ENCODE measurements at regions not wholly inside any gene's neighbourhood (a gene's known extent, or its start where the extent isn't known, plus 50 kb on each side); places are given as distances from the start of the nearest gene placed in this dataset.

DNA sequence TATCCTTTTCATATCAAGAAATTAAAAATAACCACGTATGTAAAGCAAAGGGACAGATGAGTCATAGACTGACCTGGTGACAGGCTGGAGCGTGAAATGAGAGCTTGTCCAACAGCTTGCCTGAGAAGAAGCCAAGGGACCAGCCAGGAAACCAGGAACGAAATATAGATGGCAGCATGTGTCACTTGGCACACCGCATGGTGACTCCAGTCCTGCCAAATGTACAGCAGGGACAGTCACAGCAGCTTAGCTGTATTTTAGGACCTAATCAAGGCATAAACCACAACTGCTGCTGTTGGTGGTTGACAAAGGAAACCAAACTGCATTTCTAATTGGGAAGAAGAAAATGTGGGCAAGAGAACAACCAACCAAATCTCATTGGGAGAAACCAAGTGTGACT lies 755.0 kb downstream of the TFAP2A start:
- no peak for DNase-seq (ENCODE audit: extremely low read depth, low read depth)

DNA sequence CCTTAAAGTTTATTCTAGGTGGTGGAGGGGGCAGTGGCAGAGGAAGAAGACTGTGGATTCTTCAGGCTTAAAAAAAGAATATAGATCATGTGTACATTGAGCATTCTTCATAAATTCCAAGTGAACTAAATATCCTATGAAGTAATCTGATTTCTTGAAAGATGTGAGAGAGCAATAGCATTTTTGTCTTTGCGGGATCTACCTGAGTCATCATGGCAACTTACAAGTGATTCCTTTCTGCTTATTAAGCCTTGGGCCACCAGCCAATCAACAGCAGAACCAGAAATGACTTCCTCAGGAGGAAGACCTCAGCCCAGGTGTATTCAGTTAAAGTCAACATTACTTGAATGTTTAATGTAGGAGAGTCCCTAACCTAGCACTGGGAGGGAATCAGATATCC lies 756.9 kb downstream of the TFAP2A start:
- TF ChIP-seq, protein P1, sequence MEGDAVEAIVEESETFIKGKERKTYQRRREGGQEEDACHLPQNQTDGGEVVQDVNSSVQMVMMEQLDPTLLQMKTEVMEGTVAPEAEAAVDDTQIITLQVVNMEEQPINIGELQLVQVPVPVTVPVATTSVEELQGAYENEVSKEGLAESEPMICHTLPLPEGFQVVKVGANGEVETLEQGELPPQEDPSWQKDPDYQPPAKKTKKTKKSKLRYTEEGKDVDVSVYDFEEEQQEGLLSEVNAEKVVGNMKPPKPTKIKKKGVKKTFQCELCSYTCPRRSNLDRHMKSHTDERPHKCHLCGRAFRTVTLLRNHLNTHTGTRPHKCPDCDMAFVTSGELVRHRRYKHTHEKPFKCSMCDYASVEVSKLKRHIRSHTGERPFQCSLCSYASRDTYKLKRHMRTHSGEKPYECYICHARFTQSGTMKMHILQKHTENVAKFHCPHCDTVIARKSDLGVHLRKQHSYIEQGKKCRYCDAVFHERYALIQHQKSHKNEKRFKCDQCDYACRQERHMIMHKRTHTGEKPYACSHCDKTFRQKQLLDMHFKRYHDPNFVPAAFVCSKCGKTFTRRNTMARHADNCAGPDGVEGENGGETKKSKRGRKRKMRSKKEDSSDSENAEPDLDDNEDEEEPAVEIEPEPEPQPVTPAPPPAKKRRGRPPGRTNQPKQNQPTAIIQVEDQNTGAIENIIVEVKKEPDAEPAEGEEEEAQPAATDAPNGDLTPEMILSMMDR (IDR thresholded peaks at IDR 0.05; ENCODE audit: low read depth, low read length, missing control alignments) = no peak
- DNase-seq (ENCODE audit: extremely low read depth, low read depth) = no peak
- no peak overlapping the region for H3K4me3 ChIP-seq (replicated peaks; ENCODE audit: low read depth, low read length)

More for the DNA sequence above, 755.0 kb downstream of the TFAP2A start:
- H3K4me3 ChIP-seq (replicated peaks; ENCODE audit: low read depth, low read length) = no peak overlapping the region
- TF ChIP-seq, protein P1 (IDR thresholded peaks at IDR 0.05; ENCODE audit: low read depth, low read length, missing control alignments) = no peak

DNA sequence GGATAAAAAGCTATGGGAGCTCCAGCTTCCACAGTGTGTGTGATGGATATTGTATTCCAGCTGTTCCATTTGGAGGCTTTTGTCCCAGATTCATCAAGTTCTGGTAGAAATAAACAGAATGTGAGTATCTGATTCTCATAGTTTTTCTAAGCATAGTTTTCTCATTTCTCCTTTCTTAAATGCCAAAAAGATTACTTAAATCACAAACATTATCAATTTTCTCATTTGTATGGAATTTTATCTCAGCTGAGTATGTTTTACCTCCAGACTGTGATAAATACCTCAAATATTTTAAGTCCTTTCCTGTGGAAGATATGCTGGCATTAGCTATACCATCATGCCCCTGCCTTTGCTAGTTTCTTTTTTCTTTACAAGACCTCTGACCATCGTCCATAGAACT lies 767.3 kb downstream of the TFAP2A start:
- TF ChIP-seq, protein P1 (IDR thresholded peaks at IDR 0.05; ENCODE audit: low read depth, low read length, missing control alignments) = no peak
- no peak for DNase-seq (ENCODE audit: extremely low read depth, low read depth)
- no peak overlapping the region for H3K4me3 ChIP-seq (replicated peaks; ENCODE audit: low read depth, low read length)

DNA sequence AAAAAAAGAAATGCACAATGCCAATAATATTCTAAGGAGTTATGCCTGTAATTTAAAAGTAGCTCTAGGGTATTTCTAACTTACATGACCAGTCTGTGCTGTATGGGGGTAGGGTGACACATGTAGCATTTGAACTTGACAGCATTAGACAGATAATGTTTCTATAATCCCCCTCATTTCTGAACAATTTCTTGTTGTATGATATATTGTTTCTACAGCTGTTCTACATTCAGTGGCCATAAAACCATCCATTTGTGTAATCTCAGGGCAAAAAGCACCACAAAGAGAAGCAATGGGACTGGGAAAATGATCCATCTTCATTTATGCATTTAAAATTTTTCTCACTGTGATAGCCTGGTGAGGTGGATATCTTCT lies 767.8 kb downstream of the TFAP2A start:
- DNase-seq (ENCODE audit: extremely low read depth, low read depth) = no peak
- TF ChIP-seq, protein P1 (IDR thresholded peaks at IDR 0.05; ENCODE audit: low read depth, low read length, missing control alignments) = no peak
- no peak overlapping the region for H3K4me3 ChIP-seq (replicated peaks; ENCODE audit: low read depth, low read length)

DNA sequence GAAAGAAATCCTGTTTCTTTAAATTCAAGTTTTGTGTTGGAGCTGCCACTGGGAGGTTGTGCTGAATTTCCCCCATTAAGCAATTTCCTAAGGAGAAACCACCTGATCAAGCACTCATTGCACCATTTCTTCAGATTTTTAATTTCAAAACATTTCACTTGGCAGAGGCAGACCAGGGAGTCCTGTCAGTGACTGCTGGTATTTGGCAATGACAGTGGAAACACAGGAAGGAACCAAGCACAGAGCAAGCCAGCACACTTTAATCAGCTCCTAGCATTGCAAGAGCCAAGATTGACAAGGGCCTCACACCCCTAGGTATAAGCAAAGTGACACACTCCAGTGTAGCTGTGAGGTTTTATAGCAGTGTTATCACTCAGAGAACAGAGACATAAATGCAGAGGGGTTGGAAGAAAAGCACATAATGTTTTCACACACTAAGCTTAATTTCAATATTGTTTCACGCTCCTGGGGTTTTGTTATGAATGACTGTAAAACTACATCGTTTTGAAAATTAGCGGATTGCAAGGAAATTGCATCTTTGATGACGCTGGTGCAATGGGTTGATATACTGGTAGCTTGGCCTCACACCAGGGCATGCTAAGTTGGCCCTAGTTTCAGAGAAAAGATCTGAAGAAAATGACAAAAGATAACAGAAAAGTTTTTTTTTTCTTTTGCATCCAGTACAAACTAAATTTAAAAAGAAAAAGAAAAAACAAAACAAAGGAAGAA lies 768.4 kb downstream of the TFAP2A start:
- no peak for DNase-seq (ENCODE audit: extremely low read depth, low read depth)
- TF ChIP-seq, protein P1 (IDR thresholded peaks at IDR 0.05; ENCODE audit: low read depth, low read length, missing control alignments) = no peak
- H3K4me3 ChIP-seq (replicated peaks; ENCODE audit: low read depth, low read length) = no peak overlapping the region

DNA sequence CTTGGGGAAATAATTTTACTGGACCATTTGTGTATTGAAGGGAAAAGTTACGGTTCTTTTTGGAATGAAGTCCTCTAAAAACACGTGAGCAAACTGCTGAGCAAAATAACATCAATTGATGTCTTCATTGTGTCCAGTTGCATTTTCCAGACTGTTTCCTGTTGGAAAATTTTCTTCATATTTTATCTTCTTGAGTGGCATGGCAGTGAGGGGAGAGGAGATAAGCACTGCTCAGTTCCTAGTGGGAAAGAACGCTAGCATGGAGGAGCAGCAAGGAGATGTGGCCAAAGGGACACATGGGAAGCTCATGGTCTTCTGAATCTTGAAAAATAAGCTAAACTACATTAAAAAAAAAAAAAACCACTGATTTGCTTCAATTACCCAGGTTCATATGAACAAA lies 776.0 kb downstream of the TFAP2A start:
- H3K4me3 ChIP-seq (replicated peaks; ENCODE audit: low read depth, low read length) = no peak overlapping the region
- DNase-seq (ENCODE audit: extremely low read depth, low read depth) = no peak
- TF ChIP-seq, protein P1 (IDR thresholded peaks at IDR 0.05; ENCODE audit: low read depth, low read length, missing control alignments) = no peak

DNA sequence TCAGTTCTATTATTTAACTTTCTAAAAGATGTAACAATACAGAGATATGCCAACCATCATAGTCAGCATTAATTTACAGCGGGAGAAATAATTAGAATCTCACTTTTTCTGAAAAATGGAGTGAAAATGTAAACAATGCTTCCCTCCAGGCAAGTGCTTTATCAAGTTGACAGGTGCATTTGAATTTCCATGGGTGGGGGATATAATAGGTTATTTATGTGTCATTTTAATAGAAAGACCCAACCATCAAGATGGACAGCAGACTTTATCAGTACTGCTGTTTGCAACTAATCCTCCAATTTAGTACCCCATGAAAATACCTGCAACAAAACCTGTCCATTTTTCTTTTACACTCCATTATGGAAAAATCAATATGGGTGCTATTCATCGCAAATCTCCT lies 780.1 kb downstream of the TFAP2A start:
- DNase-seq (ENCODE audit: extremely low read depth, low read depth) = no peak
- no peak overlapping the region for H3K4me3 ChIP-seq (replicated peaks; ENCODE audit: low read depth, low read length)
- TF ChIP-seq, protein P1 (IDR thresholded peaks at IDR 0.05; ENCODE audit: low read depth, low read length, missing control alignments) = no peak
